NCI-H526 (cell line): ENCODE measurements at regions not wholly inside any gene's neighbourhood (a gene's known extent, or its start where the extent isn't known, plus 50 kb on each side); places are given as distances from the start of the nearest gene placed in this dataset.
"Not testable (repeated sequence)": the region's sequence is repeated elsewhere in the genome, so short reads cannot be mapped to it uniquely, and the experiment has no call there.

Source experiments
- DNase-seq, 2 experiments: peaks; one replicate each; lab custom pipeline; 2025; lab: John Stamatoyannopoulos, UW

GRCh38 chr5:21603796-21604195, 1249.3 kb downstream of the CDH12 start:
- DNase-seq, result no peak

- DNase-seq, result no peak
These were observed 1258.6 kb downstream of the CDH12 start for GRCh38 chr5:21594566-21594965.

- no peak for DNase-seq
These were observed 1259.9 kb downstream of the CDH12 start for GRCh38 chr5:21593261-21593660.

GRCh38 chr5:21581508-21581907, 1271.6 kb downstream of the CDH12 start:
- DNase-seq, result no peak

GRCh38 chr5:21574961-21575360, 1278.2 kb downstream of the CDH12 start:
- no peak for DNase-seq

GRCh38 chr5:21574438-21574837, 1278.7 kb downstream of the CDH12 start:
- no peak for DNase-seq

GRCh38 chr5:21573416-21574314, 1279.5 kb downstream of the CDH12 start:
- DNase-seq, result no peak

- DNase-seq, result not testable (repeated sequence)
These were observed 1281.9 kb downstream of the CDH12 start for GRCh38 chr5:21571196-21571595.

GRCh38 chr5:21559109-21559508, 1294.0 kb downstream of the CDH12 start:
- not testable (repeated sequence) for DNase-seq

GRCh38 chr5:21552263-21552662, 1300.9 kb downstream of the CDH12 start:
- DNase-seq, result not testable (repeated sequence)

GRCh38 chr5:21550916-21551315, 1302.2 kb downstream of the CDH12 start:
- DNase-seq, result not testable (repeated sequence)

GRCh38 chr5:21547656-21548055, 1305.5 kb downstream of the CDH12 start:
- DNase-seq, result not testable (repeated sequence)

GRCh38 chr5:21535114-21535513, 1318.0 kb downstream of the CDH12 start:
- DNase-seq, result not testable (repeated sequence)

- DNase-seq, result not testable (repeated sequence)
These were observed 1332.0 kb downstream of the CDH12 start for GRCh38 chr5:21521157-21521556.

- not testable (repeated sequence) for DNase-seq
These were observed 1356.2 kb downstream of the CDH12 start for GRCh38 chr5:21496926-21497325.

- not testable (repeated sequence) for DNase-seq
These were observed 1357.1 kb downstream of the CDH12 start for GRCh38 chr5:21496056-21496455.

- DNase-seq, result not testable (repeated sequence)
These were observed 1357.9 kb downstream of the CDH12 start for GRCh38 chr5:21495235-21495634.

GRCh38 chr5:21494033-21494432, 1359.1 kb downstream of the CDH12 start:
- not testable (repeated sequence) for DNase-seq

- DNase-seq, result not testable (repeated sequence)
These were observed 1362.0 kb downstream of the CDH12 start for GRCh38 chr5:21491182-21491581.

- DNase-seq, result not testable (repeated sequence)
These were observed 1364.3 kb downstream of the CDH12 start for GRCh38 chr5:21488828-21489227.

- DNase-seq, result not testable (repeated sequence)
These were observed 1367.6 kb downstream of the CDH12 start for GRCh38 chr5:21485458-21486000.

- not testable (repeated sequence) for DNase-seq
These were observed 1368.7 kb downstream of the CDH12 start for GRCh38 chr5:21484498-21484889.

GRCh38 chr5:21483790-21484497, 1369.2 kb downstream of the CDH12 start:
- not testable (repeated sequence) for DNase-seq
